ENCODE measurements at regions not wholly inside any gene's neighbourhood (a gene's known extent, or its start where the extent isn't known, plus 50 kb on each side); places are given as distances from the start of the nearest gene placed in this dataset.

DNA sequence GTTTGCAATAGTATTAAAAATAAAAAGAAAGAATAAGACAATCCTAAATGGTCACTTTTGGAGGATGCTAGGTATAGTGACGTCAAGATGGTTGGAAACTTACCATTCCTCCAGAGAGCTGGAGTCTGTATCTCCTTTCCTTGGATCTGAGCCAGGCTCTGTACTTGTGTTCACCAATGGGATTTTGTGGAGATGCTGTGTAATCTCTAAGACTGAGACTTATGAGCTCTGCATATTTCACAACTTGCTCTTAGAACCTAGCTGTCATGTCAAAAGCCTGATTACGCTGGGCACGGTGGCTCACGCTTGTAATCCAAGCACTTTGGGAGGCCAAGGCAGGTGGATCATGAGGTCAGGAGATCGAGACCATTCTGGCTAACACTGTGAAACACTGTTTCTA is 126.8 kb upstream of the CLSTN2 start:
- TF ChIP-seq IRF2 (CRISPR knock-in tag; IDR thresholded peaks at IDR 0.05; ENCODE audit: borderline replicate concordance, low read depth) (no peak), CREB1 (CRISPR knock-in tag; IDR thresholded peaks at IDR 0.05) (no peak)

Measured in WTC11 (cell line).